B cell (primary cell): ENCODE measurements at regions not wholly inside any gene's neighbourhood (a gene's known extent, or its start where the extent isn't known, plus 50 kb on each side); places are given as distances from the start of the nearest gene placed in this dataset.

Source experiments
- EZH2 ChIP-seq: IDR thresholded peaks from 2 replicates; pipeline ENCODE4 v1.6.1; 2012; ENCODE audit warnings: borderline replicate concordance, low read depth, mild to moderate bottlenecking, moderate library complexity, low read length; ENCODE audit not compliant: insufficient read depth, poor library complexity, severe bottlenecking
- TF ChIP-seq, protein P1 (sequence below): fragments of 200-600 bp; IDR thresholded peaks from one replicate; pipeline ENCODE4 v1.8.0; 2022; ENCODE audit warnings: antibody characterized with exemption, mild to moderate bottlenecking

DNA sequence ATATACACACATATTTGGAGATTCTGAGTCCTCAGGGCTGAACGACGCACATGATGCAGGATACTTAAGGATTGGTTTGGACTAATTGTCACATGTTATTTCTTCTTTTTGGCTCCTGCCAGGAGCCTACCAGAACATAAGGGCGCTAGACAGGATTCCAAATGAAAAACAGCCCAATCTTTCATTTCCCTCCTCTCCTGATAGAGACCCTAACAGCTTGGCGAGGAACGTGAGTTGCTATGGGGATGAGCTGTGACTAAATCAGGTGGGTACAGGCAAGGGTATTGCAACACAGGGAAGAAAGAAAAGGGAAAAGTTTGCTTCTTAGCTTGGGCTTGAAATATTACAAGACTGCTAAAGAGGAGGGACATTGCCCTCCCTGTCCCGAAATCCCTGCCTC is 109.9 kb downstream of the AIPL1 start:
- TF ChIP-seq, protein P1, sequence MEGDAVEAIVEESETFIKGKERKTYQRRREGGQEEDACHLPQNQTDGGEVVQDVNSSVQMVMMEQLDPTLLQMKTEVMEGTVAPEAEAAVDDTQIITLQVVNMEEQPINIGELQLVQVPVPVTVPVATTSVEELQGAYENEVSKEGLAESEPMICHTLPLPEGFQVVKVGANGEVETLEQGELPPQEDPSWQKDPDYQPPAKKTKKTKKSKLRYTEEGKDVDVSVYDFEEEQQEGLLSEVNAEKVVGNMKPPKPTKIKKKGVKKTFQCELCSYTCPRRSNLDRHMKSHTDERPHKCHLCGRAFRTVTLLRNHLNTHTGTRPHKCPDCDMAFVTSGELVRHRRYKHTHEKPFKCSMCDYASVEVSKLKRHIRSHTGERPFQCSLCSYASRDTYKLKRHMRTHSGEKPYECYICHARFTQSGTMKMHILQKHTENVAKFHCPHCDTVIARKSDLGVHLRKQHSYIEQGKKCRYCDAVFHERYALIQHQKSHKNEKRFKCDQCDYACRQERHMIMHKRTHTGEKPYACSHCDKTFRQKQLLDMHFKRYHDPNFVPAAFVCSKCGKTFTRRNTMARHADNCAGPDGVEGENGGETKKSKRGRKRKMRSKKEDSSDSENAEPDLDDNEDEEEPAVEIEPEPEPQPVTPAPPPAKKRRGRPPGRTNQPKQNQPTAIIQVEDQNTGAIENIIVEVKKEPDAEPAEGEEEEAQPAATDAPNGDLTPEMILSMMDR: no peak
- no peak for TF ChIP-seq EZH2
